Lung (tissue), 11 donors: ENCODE measurements at regions not wholly inside any gene's neighbourhood (a gene's known extent, or its start where the extent isn't known, plus 50 kb on each side); places are given as distances from the start of the nearest gene placed in this dataset.

Experiments
- ATAC-seq: fragments of 200-7000 bp; cut with Tn5 transposase; one replicate; pipeline ENCODE4 v1.9.1; 2020; ENCODE audit warnings: moderate number of reproducible peaks; ENCODE audit not compliant: insufficient read depth, low FRiP score
- DNase-seq, 3 donors: peaks; one replicate each; pipeline ENCODE4 v3.0.0-alpha.2; 2013 to 2017
- H3K27ac ChIP-seq, 2 donors: one replicate each; pipeline ENCODE4 v1.5.1; 2013; ENCODE audit warnings: mild to moderate bottlenecking in 2 of 2, moderate library complexity in 2 of 2, control low read depth in 1 of 2, inconsistent platforms in 1 of 2, low read depth in 1 of 2, low read length in 1 of 2
- H3K27me3 ChIP-seq, 3 donors: one replicate each; pipeline ENCODE4 v1.5.1; 2013; ENCODE audit warnings: low read length in 2 of 3; ENCODE audit not compliant: control insufficient read depth in 3 of 3, insufficient read depth in 3 of 3
- H3K36me3 ChIP-seq, 4 donors: one replicate each; pipeline ENCODE4 v1.5.1; 2013; ENCODE audit warnings: low read length in 4 of 4, mild to moderate bottlenecking in 1 of 4, moderate library complexity in 1 of 4; ENCODE audit not compliant: control insufficient read depth in 4 of 4, insufficient read depth in 4 of 4
- H3K4me1 ChIP-seq, 5 donors: one replicate each; pipeline ENCODE4 v1.5.1; 2013; ENCODE audit warnings: low read length in 5 of 5, mild to moderate bottlenecking in 2 of 5, moderate library complexity in 1 of 5; ENCODE audit not compliant: control insufficient read depth in 5 of 5, insufficient read depth in 5 of 5
- H3K4me3 ChIP-seq: one replicate; pipeline ENCODE4 v1.5.1; 2013; ENCODE audit warnings: mild to moderate bottlenecking, control low read depth, moderate library complexity
- H3K9ac ChIP-seq, 2 donors: one replicate each; pipeline ENCODE4 v1.5.1; 2013; ENCODE audit warnings: low read length in 2 of 2, control low read depth in 1 of 2; ENCODE audit not compliant: insufficient read depth in 1 of 2
- H3K9me3 ChIP-seq, 4 donors: one replicate each; pipeline ENCODE4 v1.5.1; 2013; ENCODE audit warnings: low read length in 3 of 4, mild to moderate bottlenecking in 1 of 4, moderate library complexity in 1 of 4; ENCODE audit not compliant: control insufficient read depth in 4 of 4, insufficient read depth in 3 of 4
- CTCF ChIP-seq: IDR thresholded peaks from 2 replicates; pipeline ENCODE4 v1.5.1; 2012; ENCODE audit warnings: mild to moderate bottlenecking; ENCODE audit errors: control extremely low read depth, extremely low read depth
- WGBS, 2 donors: extraction: QIAGEN DNeasy Blood & Tissue Kit; methylation state at CpG; one replicate each; pipeline ENCODE4 v1.1.7; 2013; 5-methylcytosine and 5-hydroxymethylcytosine counted together
- donor health status: control.
- donor health status: control.
- donor health status: Bipolar disorder and iron deficiency.
- donor health status: healthy.
- donor health status: DM: yes; HTN: yes; CAD: no.

- Histone ChIP-seq H3K4me1 (no peaks in the 10 kb centered on the region), H3K27ac (no peak overlapping the region), H3K9ac (no peak overlapping the region), H3K4me3 (no peak overlapping the region), H3K9me3 (no peaks in the 10 kb centered on the region), H3K27me3 (no peaks in the 10 kb centered on the region), H3K36me3 (no peaks in the 10 kb centered on the region)
- no peak for TF ChIP-seq CTCF
- no peak for DNase-seq
- no peak for ATAC-seq
Measured at GRCh38 chr6:145340256-145340655, 395.1 kb downstream of the EPM2A start.

GRCh38 chr6:145345094-145345493, 390.2 kb downstream of the EPM2A start:
- Histone ChIP-seq H3K36me3 (no peaks in the 10 kb centered on the region), H3K4me1 (no peaks in the 10 kb centered on the region), H3K27me3 (no peaks in the 10 kb centered on the region), H3K9ac (no peak overlapping the region), H3K27ac (no peak overlapping the region), H3K9me3 (no peaks in the 10 kb centered on the region), H3K4me3 (no peak overlapping the region)
- TF ChIP-seq CTCF: no peak
- ATAC-seq: no peak
- DNase-seq: no peak

- ATAC-seq (no peak), DNase-seq (no peak)
Measured at GRCh38 chr6:145347216-145347615, 388.1 kb downstream of the EPM2A start.

More at GRCh38 chr6:145347216-145347615, 388.1 kb downstream of the EPM2A start:
- H3K4me3 ChIP-seq: no peak overlapping the region
- peaks cover 0 to 2% (median 0%) of the 10 kb centered on the region in 5 donors for H3K4me1 ChIP-seq
- no peak overlapping the region for H3K9ac ChIP-seq
- no peaks in the 10 kb centered on the region for H3K9me3 ChIP-seq
- H3K36me3 ChIP-seq: no peaks in the 10 kb centered on the region
- WGBS, 2 donors: 81 to 84% methylated on average over 2 of the region's 2 CpGs
- H3K27ac ChIP-seq: no peak overlapping the region
- TF ChIP-seq CTCF: no peak
- H3K27me3 ChIP-seq: no peaks in the 10 kb centered on the region
